ENCODE measurements at regions not wholly inside any gene's neighbourhood (a gene's known extent, or its start where the extent isn't known, plus 50 kb on each side); places are given as distances from the start of the nearest gene placed in this dataset.

DNA sequence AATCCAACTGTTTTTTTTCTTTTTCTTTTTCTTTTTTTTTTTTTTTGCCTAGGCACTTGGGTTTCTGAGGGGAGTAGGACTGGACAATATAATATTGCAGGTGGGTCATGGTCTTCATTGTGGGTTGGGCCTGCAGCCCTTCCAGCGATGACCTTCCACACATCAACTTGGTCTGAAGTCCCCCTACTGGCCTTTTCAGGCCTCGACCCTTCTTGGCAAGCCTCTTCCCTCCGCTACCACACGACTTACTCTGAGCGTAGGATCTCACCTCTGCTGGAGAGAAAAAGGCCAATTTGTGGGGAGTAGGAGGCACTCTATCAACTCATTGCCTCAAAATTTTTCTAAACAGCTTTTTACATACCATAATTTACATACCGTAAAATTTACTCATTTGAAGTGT lies 51.1 kb upstream of the GRIK3 start:
- H2AFZ ChIP-seq (ENCODE audit: low read length): no peak overlapping the region
- no CpG with 5 or more reads among the region's 6 CpGs for WGBS (ENCODE audit: extremely low coverage, insufficient read length, low lambda C conversion rate)
- H4K91ac ChIP-seq (ENCODE audit: insufficient read length, low read depth, low read length): no peak overlapping the region
- no peaks in the 10 kb centered on the region for H3K36me3 Mint-ChIP-seq (ENCODE audit: insufficient read depth in 1 of 3, low read depth in 3 of 3)
- H2AK5ac ChIP-seq (ENCODE audit: insufficient read length, low read length): no peak overlapping the region
- peak; percentile 57 for DNase-seq
- H3K27ac Mint-ChIP-seq: no peak overlapping the region
- no peak overlapping the region for H3K4me2 ChIP-seq (ENCODE audit: insufficient read depth, insufficient read length, low read length)
- no peak overlapping the region for H3K4me3 Mint-ChIP-seq
- H2BK20ac ChIP-seq (ENCODE audit: low read depth, low read length, poor library complexity, severe bottlenecking): no peak overlapping the region
- H3K23me2 ChIP-seq (ENCODE audit: insufficient read length, low read depth, low read length, poor library complexity, severe bottlenecking): no peaks in the 10 kb centered on the region
- TF ChIP-seq, protein P1, sequence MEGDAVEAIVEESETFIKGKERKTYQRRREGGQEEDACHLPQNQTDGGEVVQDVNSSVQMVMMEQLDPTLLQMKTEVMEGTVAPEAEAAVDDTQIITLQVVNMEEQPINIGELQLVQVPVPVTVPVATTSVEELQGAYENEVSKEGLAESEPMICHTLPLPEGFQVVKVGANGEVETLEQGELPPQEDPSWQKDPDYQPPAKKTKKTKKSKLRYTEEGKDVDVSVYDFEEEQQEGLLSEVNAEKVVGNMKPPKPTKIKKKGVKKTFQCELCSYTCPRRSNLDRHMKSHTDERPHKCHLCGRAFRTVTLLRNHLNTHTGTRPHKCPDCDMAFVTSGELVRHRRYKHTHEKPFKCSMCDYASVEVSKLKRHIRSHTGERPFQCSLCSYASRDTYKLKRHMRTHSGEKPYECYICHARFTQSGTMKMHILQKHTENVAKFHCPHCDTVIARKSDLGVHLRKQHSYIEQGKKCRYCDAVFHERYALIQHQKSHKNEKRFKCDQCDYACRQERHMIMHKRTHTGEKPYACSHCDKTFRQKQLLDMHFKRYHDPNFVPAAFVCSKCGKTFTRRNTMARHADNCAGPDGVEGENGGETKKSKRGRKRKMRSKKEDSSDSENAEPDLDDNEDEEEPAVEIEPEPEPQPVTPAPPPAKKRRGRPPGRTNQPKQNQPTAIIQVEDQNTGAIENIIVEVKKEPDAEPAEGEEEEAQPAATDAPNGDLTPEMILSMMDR (conservative IDR thresholded peaks at IDR 0.05): peak; percentile 75
- no peaks in the 10 kb centered on the region; a peak in 1 of 5 replicates for H3K9me3 Mint-ChIP-seq
- 0 out of 4 replicates have a peak, but pooled peaks cover 0 to 2% of the 10 kb centered on the region in 2 experiments for H3K4me1 Mint-ChIP-seq
- no peak overlapping the region for H2BK15ac ChIP-seq (ENCODE audit: low read depth, low read length)
- no peak overlapping the region for H3K9ac ChIP-seq (ENCODE audit: extremely low read depth, insufficient read length, low read length)
- no peak overlapping the region for H2BK5ac ChIP-seq (ENCODE audit: insufficient read length, low read length)
- H3K27me3 Mint-ChIP-seq (ENCODE audit: low read depth): peaks cover 13% of the 10 kb centered on the region
- H3K23ac ChIP-seq (ENCODE audit: insufficient read length, low read depth, low read length): no peak overlapping the region
- no peak overlapping the region for H3K14ac ChIP-seq (ENCODE audit: insufficient read depth, low read length)
- no peaks in the 10 kb centered on the region for H3K79me1 ChIP-seq (ENCODE audit: insufficient read depth, low read depth, low read length, poor library complexity, severe bottlenecking)
- H3K4me1 ChIP-seq (ENCODE audit: insufficient read depth, low read length): no peaks in the 10 kb centered on the region
- no peaks in the 10 kb centered on the region for H3K9me3 ChIP-seq (ENCODE audit: control insufficient read depth, low read depth, low read length)
- H2BK120ac ChIP-seq (ENCODE audit: low read depth, low read length, poor library complexity, severe bottlenecking): no peak overlapping the region
- H3K56ac ChIP-seq (ENCODE audit: insufficient read length, low read depth, low read length): no peak overlapping the region
- H3K18ac ChIP-seq (ENCODE audit: insufficient read length, low read depth, low read length): no peak overlapping the region
- no peak overlapping the region for H3K27ac ChIP-seq (ENCODE audit: insufficient read length, low read depth, low read length)
- H4K8ac ChIP-seq (replicated peaks; ENCODE audit: insufficient read length, low read depth, low read length): no peak overlapping the region
- no peak overlapping the region for H4K5ac ChIP-seq (ENCODE audit: insufficient read length, low read depth, low read length)
- H2BK12ac ChIP-seq (ENCODE audit: insufficient read length, low read depth, low read length): no peak overlapping the region
- H3T11ph ChIP-seq (ENCODE audit: low read length): no peak overlapping the region
- H4K20me1 ChIP-seq (ENCODE audit: control insufficient read depth, insufficient read depth, insufficient read length): no peaks in the 10 kb centered on the region
- no peak overlapping the region for H3K4ac ChIP-seq (ENCODE audit: low read depth, low read length)
- no peaks in the 10 kb centered on the region; the same call in 1 of the 2 replicates for H3K27me3 ChIP-seq (ENCODE audit: insufficient read depth, low read length)
- no peaks in the 10 kb centered on the region for H3K79me2 ChIP-seq (ENCODE audit: insufficient read depth, low read length)

Measured in H9 (cell line).